H1 (cell line): ENCODE measurements at regions not wholly inside any gene's neighbourhood (a gene's known extent, or its start where the extent isn't known, plus 50 kb on each side); places are given as distances from the start of the nearest gene placed in this dataset.
A peak's percentile ranks its signal among the peaks of the same experiment; 100 is the strongest.

Source experiments
- CEBPB ChIP-seq: IDR thresholded peaks from 2 replicates; pipeline ENCODE4 v1.6.1; 2012; ENCODE audit warnings: low read depth, low read length
- FOSL1 ChIP-seq: IDR thresholded peaks from 2 replicates; pipeline ENCODE4 v1.6.1; 2011; ENCODE audit warnings: mild to moderate bottlenecking, low read depth, low read length, moderate library complexity; ENCODE audit not compliant: insufficient read depth
- HDAC2 ChIP-seq, 2 experiments: fragments of 300-600 bp in 1 of 2; sonication (generic) in 1 of 2; IDR thresholded peaks; 2 replicates each; pipeline ENCODE4 v1.6.1; 2011 to 2012; ENCODE audit warnings: low read depth in 2 of 2, low read length in 2 of 2, mild to moderate bottlenecking in 2 of 2, moderate library complexity in 2 of 2, borderline replicate concordance in 1 of 2, inconsistent platforms in 1 of 2
- KDM4A ChIP-seq: IDR thresholded peaks from one replicate; pipeline ENCODE4 v1.7.1; 2012; ENCODE audit warnings: low read depth, mild to moderate bottlenecking, moderate library complexity, low read length, inconsistent platforms; ENCODE audit not compliant: severe bottlenecking
- RAD21 ChIP-seq, 2 experiments: IDR thresholded peaks in 1 of 2; conservative IDR thresholded peaks in 1 of 2; 2 replicates each; pipeline ENCODE4 v1.6.1; 2011; ENCODE audit warnings: low read depth in 2 of 2, low read length in 2 of 2, improper control_type of control experiment in 1 of 2, inconsistent platforms in 1 of 2, mild to moderate bottlenecking in 1 of 2, moderate library complexity in 1 of 2
- SIX5 ChIP-seq: IDR thresholded peaks from 2 replicates; pipeline ENCODE4 v1.6.1; 2011; ENCODE audit warnings: mild to moderate bottlenecking, low read depth, low read length
- SRF ChIP-seq: IDR thresholded peaks from 2 replicates; pipeline ENCODE4 v1.6.1; 2011; ENCODE audit warnings: mild to moderate bottlenecking, low read depth, low read length, moderate library complexity
- SUZ12 ChIP-seq: fragments of 200-600 bp; sonication (generic); IDR thresholded peaks from 2 replicates; pipeline ENCODE4 v1.6.1; 2012; ENCODE audit warnings: mild to moderate bottlenecking, inconsistent platforms, low read length, moderate library complexity, mixed read lengths
- TF ChIP-seq, protein P1 (sequence below): IDR thresholded peaks from 2 replicates; pipeline ENCODE4 v1.6.1; 2011; ENCODE audit warnings: low read length, improper control_type of control experiment
- TF ChIP-seq, protein P2 (sequence below): IDR thresholded peaks from 2 replicates; pipeline ENCODE4 v1.6.1; 2012; ENCODE audit warnings: inconsistent platforms

GRCh38 chr13:108495646-108496361 lies 133.6 kb upstream of the MYO16 start (continued):
- TF ChIP-seq KDM4A, result peak; percentile 92
- no peak for TF ChIP-seq HDAC2 (IDR thresholded peaks at IDR 0.05; ENCODE audit: borderline replicate concordance in 1 of 2, low read depth in 2 of 2, low read length in 2 of 2)
- TF ChIP-seq, protein P1, sequence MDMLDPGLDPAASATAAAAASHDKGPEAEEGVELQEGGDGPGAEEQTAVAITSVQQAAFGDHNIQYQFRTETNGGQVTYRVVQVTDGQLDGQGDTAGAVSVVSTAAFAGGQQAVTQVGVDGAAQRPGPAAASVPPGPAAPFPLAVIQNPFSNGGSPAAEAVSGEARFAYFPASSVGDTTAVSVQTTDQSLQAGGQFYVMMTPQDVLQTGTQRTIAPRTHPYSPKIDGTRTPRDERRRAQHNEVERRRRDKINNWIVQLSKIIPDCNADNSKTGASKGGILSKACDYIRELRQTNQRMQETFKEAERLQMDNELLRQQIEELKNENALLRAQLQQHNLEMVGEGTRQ, result no peak
- TF ChIP-seq SRF, result no peak
- TF ChIP-seq RAD21 (IDR thresholded peaks at IDR 0.05 in 1 of 2, conservative IDR thresholded peaks at IDR 0.05 in 1 of 2; ENCODE audit: low read depth in 2 of 2, low read length in 2 of 2), result no peak; a peak in 1 of 4 replicates
- TF ChIP-seq SUZ12, result peak; percentile 70
- no peak for TF ChIP-seq CEBPB
- TF ChIP-seq SIX5, result no peak
- TF ChIP-seq, protein P2, sequence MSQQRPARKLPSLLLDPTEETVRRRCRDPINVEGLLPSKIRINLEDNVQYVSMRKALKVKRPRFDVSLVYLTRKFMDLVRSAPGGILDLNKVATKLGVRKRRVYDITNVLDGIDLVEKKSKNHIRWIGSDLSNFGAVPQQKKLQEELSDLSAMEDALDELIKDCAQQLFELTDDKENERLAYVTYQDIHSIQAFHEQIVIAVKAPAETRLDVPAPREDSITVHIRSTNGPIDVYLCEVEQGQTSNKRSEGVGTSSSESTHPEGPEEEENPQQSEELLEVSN, result no peak; the same call in 1 of the 2 replicates
- TF ChIP-seq FOSL1, result no peak
